ENCODE measurements at regions not wholly inside any gene's neighbourhood (a gene's known extent, or its start where the extent isn't known, plus 50 kb on each side); places are given as distances from the start of the nearest gene placed in this dataset.

- TF ChIP-seq POLR2AphosphoS5 (IDR thresholded peaks at IDR 0.05), result no peak
- TF ChIP-seq, protein P1, sequence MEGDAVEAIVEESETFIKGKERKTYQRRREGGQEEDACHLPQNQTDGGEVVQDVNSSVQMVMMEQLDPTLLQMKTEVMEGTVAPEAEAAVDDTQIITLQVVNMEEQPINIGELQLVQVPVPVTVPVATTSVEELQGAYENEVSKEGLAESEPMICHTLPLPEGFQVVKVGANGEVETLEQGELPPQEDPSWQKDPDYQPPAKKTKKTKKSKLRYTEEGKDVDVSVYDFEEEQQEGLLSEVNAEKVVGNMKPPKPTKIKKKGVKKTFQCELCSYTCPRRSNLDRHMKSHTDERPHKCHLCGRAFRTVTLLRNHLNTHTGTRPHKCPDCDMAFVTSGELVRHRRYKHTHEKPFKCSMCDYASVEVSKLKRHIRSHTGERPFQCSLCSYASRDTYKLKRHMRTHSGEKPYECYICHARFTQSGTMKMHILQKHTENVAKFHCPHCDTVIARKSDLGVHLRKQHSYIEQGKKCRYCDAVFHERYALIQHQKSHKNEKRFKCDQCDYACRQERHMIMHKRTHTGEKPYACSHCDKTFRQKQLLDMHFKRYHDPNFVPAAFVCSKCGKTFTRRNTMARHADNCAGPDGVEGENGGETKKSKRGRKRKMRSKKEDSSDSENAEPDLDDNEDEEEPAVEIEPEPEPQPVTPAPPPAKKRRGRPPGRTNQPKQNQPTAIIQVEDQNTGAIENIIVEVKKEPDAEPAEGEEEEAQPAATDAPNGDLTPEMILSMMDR (IDR thresholded peaks at IDR 0.05), result no peak
- no peak for TF ChIP-seq POLR2A (IDR thresholded peaks at IDR 0.05)
These were observed 1560.2 kb downstream of the SI start for GRCh38 chr3:163518065-163518464.
